Mesothelial cell of epicardium (in vitro differentiated cells): ENCODE measurements at regions not wholly inside any gene's neighbourhood (a gene's known extent, or its start where the extent isn't known, plus 50 kb on each side); places are given as distances from the start of the nearest gene placed in this dataset.

ENCODE experiments used
- DNase-seq, 2 experiments: peaks; one replicate each; pipeline ENCODE4 v3.0.0; 2021; ENCODE audit warnings: low spot score in 2 of 2; ENCODE audit not compliant: unreplicated experiment in 2 of 2
- H3K27ac Mint-ChIP-seq: 2 replicates; pipeline ENCODE4 v1.8.0; 2021; ENCODE audit warnings: mixed read lengths
- H3K27me3 Mint-ChIP-seq: 2 replicates; pipeline ENCODE4 v1.8.0; 2021; ENCODE audit warnings: low read depth, mixed read lengths
- H3K36me3 Mint-ChIP-seq: 2 replicates; pipeline ENCODE4 v1.8.0; 2021; ENCODE audit warnings: mixed read lengths
- H3K4me1 Mint-ChIP-seq: 2 replicates; pipeline ENCODE4 v1.8.0; 2021; ENCODE audit warnings: mixed read lengths
- H3K4me3 Mint-ChIP-seq: 2 replicates; pipeline ENCODE4 v1.8.0; 2021; ENCODE audit warnings: mild to moderate bottlenecking, moderate library complexity, mixed read lengths
- H3K9me3 Mint-ChIP-seq: 2 replicates; pipeline ENCODE4 v1.8.0; 2021; ENCODE audit warnings: mixed read lengths
- CTCF ChIP-seq: fragments of 200-600 bp; sonication (generic); IDR thresholded peaks from one replicate; pipeline ENCODE4 v1.5.0; 2021; ENCODE audit warnings: antibody characterized with exemption; ENCODE audit not compliant: unreplicated experiment

GRCh38 chr9:126159430-126160060, 167.1 kb upstream of the MVB12B start:
- DNase-seq: no peak
- Mint-ChIP-seq H3K9me3 (no peaks in the 10 kb centered on the region), H3K36me3 (no peaks in the 10 kb centered on the region), H3K4me1 (peaks cover 8% of the 10 kb centered on the region), H3K27me3 (peaks cover 43% of the 10 kb centered on the region), H3K4me3 (no peak overlapping the region), H3K27ac (no peak overlapping the region)
- TF ChIP-seq CTCF: no peak

GRCh38 chr9:126160067-126160853, 166.4 kb upstream of the MVB12B start:
- H3K27ac Mint-ChIP-seq: no peak overlapping the region
- no peaks in the 10 kb centered on the region for H3K9me3 Mint-ChIP-seq
- no peaks in the 10 kb centered on the region for H3K36me3 Mint-ChIP-seq
- peaks cover 48% of the 10 kb centered on the region for H3K27me3 Mint-ChIP-seq
- no peak for TF ChIP-seq CTCF
- no peak for DNase-seq
- H3K4me3 Mint-ChIP-seq: no peak overlapping the region
- H3K4me1 Mint-ChIP-seq: peaks cover 8% of the 10 kb centered on the region

- no peak for DNase-seq
- H3K4me3 Mint-ChIP-seq: no peak overlapping the region
- peaks cover 52% of the 10 kb centered on the region for H3K27me3 Mint-ChIP-seq
- H3K9me3 Mint-ChIP-seq: no peaks in the 10 kb centered on the region
- no peak for TF ChIP-seq CTCF
- H3K27ac Mint-ChIP-seq: no peak overlapping the region
- H3K36me3 Mint-ChIP-seq: no peaks in the 10 kb centered on the region
- H3K4me1 Mint-ChIP-seq: peaks cover 8% of the 10 kb centered on the region
These were observed 165.7 kb upstream of the MVB12B start for GRCh38 chr9:126160854-126161329.

GRCh38 chr9:126162611-126163381, 163.8 kb upstream of the MVB12B start:
- Mint-ChIP-seq H3K27ac (no peak overlapping the region), H3K27me3 (peaks cover 58% of the 10 kb centered on the region), H3K4me3 (no peak overlapping the region), H3K9me3 (no peaks in the 10 kb centered on the region), H3K36me3 (no peaks in the 10 kb centered on the region), H3K4me1 (peaks cover under 1% of the 10 kb centered on the region)
- peak in 1 of 2 experiments; percentile 32 for DNase-seq
- no peak for TF ChIP-seq CTCF

- DNase-seq: peak in 1 of 2 experiments; percentile 13
- no peaks in the 10 kb centered on the region for H3K9me3 Mint-ChIP-seq
- H3K36me3 Mint-ChIP-seq: no peaks in the 10 kb centered on the region
- no peak overlapping the region for H3K4me3 Mint-ChIP-seq
- H3K4me1 Mint-ChIP-seq: no peaks in the 10 kb centered on the region
- peaks cover 58% of the 10 kb centered on the region for H3K27me3 Mint-ChIP-seq
- no peak for TF ChIP-seq CTCF
- H3K27ac Mint-ChIP-seq: no peak overlapping the region
These were observed 161.7 kb upstream of the MVB12B start for GRCh38 chr9:126164796-126165525.
